HCT116 (cell line): ENCODE measurements at regions not wholly inside any gene's neighbourhood (a gene's known extent, or its start where the extent isn't known, plus 50 kb on each side); places are given as distances from the start of the nearest gene placed in this dataset.

ENCODE experiments used
- ATAC-seq: fragments of 200-7000 bp; cut with Tn5 transposase; 2 replicates; pipeline ENCODE4 v1.9.1; 2020; ENCODE audit warnings: mild to moderate bottlenecking, moderate library complexity
- BruUV-seq: library from RNA; stranded (reverse); fragments of 400-500 nt; replicated peaks from 2 replicates; lab custom pipeline; 2021; lab: Mats Ljungman, UMichigan
- CTCF ChIA-PET: fragments of 300-600 bp; sonication (Branson Sonifier 250); formaldehyde crosslinking; loops from one replicate; lab custom pipeline; 2021; ENCODE audit warnings: antibody characterized with exemption; lab: Charles Lee
- POLR2A ChIA-PET: fragments of 300-600, 350-600 bp; sonication (Branson Sonifier 250); formaldehyde crosslinking; loops from one replicate; lab custom pipeline; 2021; ENCODE audit warnings: antibody characterized with exemption; lab: Charles Lee
- RAD21 ChIA-PET, 2 experiments: fragments of 300-600 bp; sonication (Branson Sonifier 250); formaldehyde crosslinking; loops; one replicate each; lab custom pipeline; 2023; ENCODE audit warnings: low total read pairs in 2 of 2; ENCODE audit not compliant: uncharacterized antibody in 2 of 2, unreplicated experiment in 2 of 2, low non-redundant PET in 1 of 2; lab: Charles Lee
- DNase-seq: peaks from one replicate; pipeline ENCODE4 v3.0.0-alpha.2; 2010; ENCODE audit warnings: low read depth, low spot score
- H2AFZ ChIP-seq: fragments of 200-600 bp; shearing (Covaris generic), sonication (generic); 2 replicates; pipeline ENCODE4 v1.6.1; 2017; ENCODE audit warnings: low read depth, mixed run types, mixed read lengths, antibody characterized with exemption, low read length; ENCODE audit not compliant: poor library complexity, severe bottlenecking
- H3K27ac ChIP-seq: 2 replicates; pipeline ENCODE4 v1.5.1; 2012; ENCODE audit warnings: low read depth, low read length
- H3K27me3 ChIP-seq: fragments of 200-600 bp; sonication (generic); 2 replicates; pipeline ENCODE4 v1.6.1; 2016; ENCODE audit warnings: mixed run types, low read length, mixed read lengths; ENCODE audit not compliant: insufficient read depth
- H3K36me3 ChIP-seq, 2 experiments: fragments of 200-500 bp in 1 of 2; fragments of 200-600 bp in 1 of 2; sonication (Bioruptor generic) in 1 of 2; sonication (generic) in 1 of 2; 2 replicates each; pipeline versions ENCODE4 v1.5.1 to v1.6.1; 2014 to 2016; ENCODE audit warnings: low read length in 2 of 2, inconsistent platforms in 1 of 2, mixed read lengths in 1 of 2, mixed run types in 1 of 2; ENCODE audit not compliant: insufficient read depth in 2 of 2, control insufficient read depth in 1 of 2
- H3K4me1 ChIP-seq, 2 experiments: fragments of 200-600 bp in 1 of 2; sonication (generic) in 1 of 2; 2 replicates each; pipeline versions ENCODE4 v1.5.1 to v1.6.1; 2012 to 2017; ENCODE audit warnings: low read length in 2 of 2, inconsistent platforms in 1 of 2, mild to moderate bottlenecking in 1 of 2, mixed read lengths in 1 of 2, mixed run types in 1 of 2, moderate library complexity in 1 of 2; ENCODE audit not compliant: insufficient read depth in 2 of 2, control insufficient read depth in 1 of 2
- H3K4me2 ChIP-seq: fragments of 200-600 bp; sonication (generic); 2 replicates; pipeline ENCODE4 v1.6.1; 2017; ENCODE audit warnings: mixed run types, low read length, mixed read lengths
- H3K4me3 ChIP-seq, 2 experiments: fragments of 200-600 bp in 1 of 2; sonication (generic) in 1 of 2; replicated peaks in 1 of 2; 2 replicates each; pipeline ENCODE4 v1.5.1; 2011 to 2016; ENCODE audit warnings: low read length in 2 of 2, control low read depth in 1 of 2, low read depth in 1 of 2, mild to moderate bottlenecking in 1 of 2, mixed read lengths in 1 of 2, mixed run types in 1 of 2
- H3K79me2 ChIP-seq: fragments of 200-600 bp; sonication (generic); 2 replicates; pipeline ENCODE4 v1.6.1; 2017; ENCODE audit warnings: mild to moderate bottlenecking, mixed run types, low read length, moderate library complexity, mixed read lengths; ENCODE audit not compliant: insufficient read depth
- H3K9ac ChIP-seq: fragments of 200-600 bp; sonication (generic); 2 replicates; pipeline ENCODE4 v1.6.1; 2016; ENCODE audit warnings: low read length, mixed read lengths
- H3K9me2 ChIP-seq: fragments of 200-600 bp; sonication (generic), shearing (Covaris generic); 2 replicates; pipeline ENCODE4 v1.6.1; 2017; ENCODE audit warnings: mixed run types, mild to moderate bottlenecking, moderate library complexity; ENCODE audit not compliant: insufficient read depth
- H3K9me3 ChIP-seq, 2 experiments: fragments of 200-500 bp in 1 of 2; fragments of 200-600 bp in 1 of 2; sonication (Bioruptor generic) in 1 of 2; sonication (generic) in 1 of 2; 2 replicates each; pipeline ENCODE4 v1.6.1; 2014 to 2017; ENCODE audit warnings: low read length in 2 of 2, mixed read lengths in 2 of 2, inconsistent platforms in 1 of 2, low read depth in 1 of 2, mild to moderate bottlenecking in 1 of 2, mixed run types in 1 of 2, moderate library complexity in 1 of 2; ENCODE audit not compliant: control insufficient read depth in 1 of 2, insufficient read depth in 1 of 2
- H4K20me1 ChIP-seq: fragments of 200-600 bp; sonication (generic), shearing (Covaris generic); 2 replicates; pipeline ENCODE4 v1.6.1; 2017; ENCODE audit warnings: mixed run types, mild to moderate bottlenecking, moderate library complexity; ENCODE audit not compliant: insufficient read depth
- CBX3 ChIP-seq: IDR thresholded peaks from 2 replicates; pipeline ENCODE4 v1.6.1; 2012; ENCODE audit warnings: low read depth
- JUND ChIP-seq: IDR thresholded peaks from 2 replicates; pipeline ENCODE4 v1.6.1; 2012
- POLR2A ChIP-seq: IDR thresholded peaks from 2 replicates; pipeline ENCODE4 v1.7.0; 2011; ENCODE audit warnings: borderline replicate concordance; ENCODE audit not compliant: insufficient read depth, insufficient read length; ENCODE audit errors: extremely low read depth
- REST ChIP-seq: IDR thresholded peaks from 2 replicates; pipeline ENCODE4 v1.6.1; 2012; ENCODE audit warnings: low read depth
- SRF ChIP-seq: IDR thresholded peaks from 2 replicates; pipeline ENCODE4 v1.6.1; 2012; ENCODE audit warnings: low read depth
- ZFX ChIP-seq: fragments of 450-650 bp; IDR thresholded peaks from 2 replicates; pipeline ENCODE4 v1.6.1; 2017
- ZNF274 ChIP-seq: fragments of 200-500 bp; sonication (Bioruptor generic); IDR thresholded peaks from 2 replicates; pipeline ENCODE4 v1.6.1; 2014; ENCODE audit warnings: mild to moderate bottlenecking, low read depth, low read length, inconsistent platforms
- intact Hi-C: fragments of 100-400 bp; cut with micrococcal nuclease; formaldehyde crosslinking; loops from 2 replicates; pipeline ENCODE4 v1.10.0; 2022
- TF ChIP-seq, protein P1 (sequence below): IDR thresholded peaks from 2 replicates; pipeline ENCODE4 v1.6.1; 2011; ENCODE audit warnings: mild to moderate bottlenecking, low read length, moderate library complexity; ENCODE audit not compliant: insufficient replicate concordance; ENCODE audit errors: extremely low read depth

DNA sequence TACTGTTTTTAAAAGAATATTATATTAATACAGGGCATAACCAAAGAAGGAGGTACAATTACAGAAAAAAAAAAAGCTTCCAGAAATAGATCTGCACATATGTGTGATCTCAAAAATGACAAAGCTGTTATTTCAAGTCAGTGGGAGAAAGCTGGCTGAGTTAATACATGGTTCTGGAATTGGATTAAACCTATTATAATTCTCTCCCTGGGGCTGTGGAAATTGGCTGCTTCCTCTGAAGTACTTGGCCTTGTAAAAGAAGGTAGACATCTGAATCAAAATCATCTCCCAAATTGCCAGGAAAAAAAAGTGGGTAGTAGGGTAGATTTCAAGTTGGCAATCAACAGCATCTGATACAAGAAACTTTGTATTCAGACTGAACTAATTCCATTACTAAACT lies 723.9 kb upstream of the ALCAM start:
- no peak overlapping the region for H3K9ac ChIP-seq
- no TSS peak for BruUV-seq
- TF ChIP-seq POLR2A: no peak
- no peak for TF ChIP-seq JUND
- TF ChIP-seq, protein P1, sequence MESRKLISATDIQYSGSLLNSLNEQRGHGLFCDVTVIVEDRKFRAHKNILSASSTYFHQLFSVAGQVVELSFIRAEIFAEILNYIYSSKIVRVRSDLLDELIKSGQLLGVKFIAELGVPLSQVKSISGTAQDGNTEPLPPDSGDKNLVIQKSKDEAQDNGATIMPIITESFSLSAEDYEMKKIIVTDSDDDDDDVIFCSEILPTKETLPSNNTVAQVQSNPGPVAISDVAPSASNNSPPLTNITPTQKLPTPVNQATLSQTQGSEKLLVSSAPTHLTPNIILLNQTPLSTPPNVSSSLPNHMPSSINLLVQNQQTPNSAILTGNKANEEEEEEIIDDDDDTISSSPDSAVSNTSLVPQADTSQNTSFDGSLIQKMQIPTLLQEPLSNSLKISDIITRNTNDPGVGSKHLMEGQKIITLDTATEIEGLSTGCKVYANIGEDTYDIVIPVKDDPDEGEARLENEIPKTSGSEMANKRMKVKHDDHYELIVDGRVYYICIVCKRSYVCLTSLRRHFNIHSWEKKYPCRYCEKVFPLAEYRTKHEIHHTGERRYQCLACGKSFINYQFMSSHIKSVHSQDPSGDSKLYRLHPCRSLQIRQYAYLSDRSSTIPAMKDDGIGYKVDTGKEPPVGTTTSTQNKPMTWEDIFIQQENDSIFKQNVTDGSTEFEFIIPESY: no peak
- no peak for TF ChIP-seq SRF
- TF ChIP-seq ZFX: no peak
- TF ChIP-seq CBX3: no peak
- TF ChIP-seq ZNF274: no peak
- no peak for TF ChIP-seq REST
- CTCF ChIA-PET: no interaction called here
- no peaks in the 10 kb centered on the region for H3K79me2 ChIP-seq
- POLR2A ChIA-PET: no interaction called here
- H3K27ac ChIP-seq: no peak overlapping the region
- no peaks in the 10 kb centered on the region for H3K36me3 ChIP-seq
- H3K4me1 ChIP-seq: no peaks in the 10 kb centered on the region
- intact Hi-C loops: no loop called here
- ATAC-seq (no peak), DNase-seq (no peak)
- H3K4me2 ChIP-seq: no peak overlapping the region
- no peaks in the 10 kb centered on the region for H3K9me2 ChIP-seq
- RAD21 ChIA-PET: no interaction called here
- H3K9me3 ChIP-seq: 0 out of 4 replicates have a peak, but pooled peaks cover 0 to 5% of the 10 kb centered on the region in 2 experiments
- H2AFZ ChIP-seq: no peak overlapping the region
- H3K27me3 ChIP-seq: no peaks in the 10 kb centered on the region
- H4K20me1 ChIP-seq: no peaks in the 10 kb centered on the region
- no peak overlapping the region for H3K4me3 ChIP-seq
